ENCODE measurements at regions not wholly inside any gene's neighbourhood (a gene's known extent, or its start where the extent isn't known, plus 50 kb on each side); places are given as distances from the start of the nearest gene placed in this dataset.
A peak's percentile ranks its signal among the peaks of the same experiment; 100 is the strongest.

DNA sequence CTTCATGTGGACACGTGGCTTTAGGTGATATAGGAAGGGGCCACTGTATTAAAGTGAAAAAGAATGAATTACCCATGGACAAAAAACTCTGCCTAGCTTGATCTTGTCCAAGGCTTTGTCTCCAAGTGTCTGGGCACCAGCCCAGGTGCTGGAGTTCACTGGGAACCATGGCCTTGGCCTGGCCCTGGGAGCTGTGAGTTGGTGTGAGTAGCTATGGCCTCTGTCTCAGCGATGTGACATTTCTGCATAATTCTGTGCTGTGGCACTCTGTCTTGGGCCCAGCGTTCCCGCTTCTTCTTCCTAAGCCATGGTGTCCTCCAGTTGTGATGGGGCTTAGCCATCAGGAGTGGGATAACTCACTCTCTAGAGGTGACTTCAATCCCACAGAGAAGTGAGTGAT, 119.0 kb upstream of the PPP2R2D start:
- DNase-seq, result no peak

GRCh38 chr10:131784363-131785120, 116.3 kb upstream of the PPP2R2D start:
- DNase-seq, result no peak

DNA sequence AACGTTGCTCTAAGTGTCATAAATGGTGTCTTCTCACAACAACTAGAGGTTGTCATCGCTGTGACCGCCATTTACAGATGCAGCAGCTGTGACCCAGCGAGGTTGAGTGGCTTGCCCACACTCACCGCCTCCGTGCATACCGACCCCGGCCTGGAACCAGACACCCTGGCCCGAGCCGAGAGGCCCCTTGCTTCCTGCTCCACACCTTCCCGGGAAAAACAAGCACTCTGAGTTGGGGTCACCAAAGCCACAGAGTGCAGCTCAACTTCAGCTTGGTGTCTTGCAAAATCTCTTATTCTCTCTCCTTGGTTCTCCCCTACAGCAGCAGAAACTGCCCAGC, 115.7 kb upstream of the PPP2R2D start:
- no peak for DNase-seq

DNA sequence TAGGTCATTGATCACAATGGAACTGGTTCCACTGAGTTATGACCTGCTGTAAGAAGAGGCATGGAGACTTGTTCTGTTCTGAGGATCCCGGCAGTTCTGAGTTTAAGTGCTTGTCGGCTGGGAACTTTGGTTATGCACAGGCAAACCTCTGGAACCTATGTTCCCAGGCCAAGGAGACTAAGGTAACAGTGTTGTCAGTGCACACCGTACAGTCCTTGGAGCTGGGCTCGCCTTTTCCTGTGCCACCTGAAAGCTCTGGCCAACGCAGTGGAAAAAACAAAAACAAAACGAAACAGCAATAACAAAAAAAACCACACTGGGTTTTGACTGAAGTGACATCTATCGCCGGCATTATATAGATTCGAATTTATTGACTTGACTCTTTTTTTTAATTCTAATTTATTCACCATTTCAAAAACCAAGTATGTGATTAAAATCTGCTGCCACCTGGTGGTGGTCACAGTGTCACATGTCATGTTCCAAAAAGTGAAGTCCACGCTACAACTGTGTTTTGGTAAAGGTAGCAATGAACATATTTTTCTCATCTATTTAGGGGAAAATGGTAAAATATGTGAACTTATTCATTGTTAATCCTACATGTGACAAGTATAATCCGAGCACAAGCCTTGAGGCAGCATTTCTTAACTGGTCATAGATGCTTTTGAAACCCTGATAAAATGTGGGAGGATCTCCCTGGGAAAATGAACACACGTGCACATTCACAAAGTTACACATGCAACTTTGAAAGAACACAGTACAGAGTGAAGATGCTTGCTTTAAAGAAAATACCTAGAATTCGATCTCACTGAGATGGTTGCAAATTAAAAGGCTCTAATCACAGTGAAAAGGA, 113.8 kb upstream of the PPP2R2D start:
- DNase-seq, result peak; percentile 3 to 5

- no peak for DNase-seq
Observed at GRCh38 chr10:131787961-131788360, 112.8 kb upstream of the PPP2R2D start.

DNA sequence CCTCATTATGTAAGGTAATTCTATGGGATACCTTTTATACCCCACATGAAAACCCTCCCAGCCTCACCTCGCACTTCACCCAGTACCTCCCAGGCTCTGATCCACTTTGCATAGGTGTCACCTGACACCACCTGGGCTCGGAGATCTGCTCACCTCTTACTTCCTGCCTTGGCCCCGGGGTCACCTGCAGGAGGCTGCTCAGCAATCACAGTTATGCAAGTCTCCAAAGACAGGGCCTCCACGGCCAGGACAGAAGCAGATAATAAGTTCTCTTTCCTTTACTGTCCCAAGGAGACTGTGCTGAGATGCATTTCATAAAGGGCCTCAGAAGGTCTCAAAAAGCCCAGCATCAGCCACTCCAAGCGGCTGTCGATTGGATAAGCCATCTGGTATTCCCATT, 112.4 kb upstream of the PPP2R2D start:
- DNase-seq, result no peak

GRCh38 chr10:131789516-131789915, 111.3 kb upstream of the PPP2R2D start:
- DNase-seq, result no peak

GRCh38 chr10:131790021-131790420, 110.8 kb upstream of the PPP2R2D start:
- no peak for DNase-seq

GRCh38 chr10:131792011-131792651, 108.7 kb upstream of the PPP2R2D start:
- DNase-seq, result no peak

DNA sequence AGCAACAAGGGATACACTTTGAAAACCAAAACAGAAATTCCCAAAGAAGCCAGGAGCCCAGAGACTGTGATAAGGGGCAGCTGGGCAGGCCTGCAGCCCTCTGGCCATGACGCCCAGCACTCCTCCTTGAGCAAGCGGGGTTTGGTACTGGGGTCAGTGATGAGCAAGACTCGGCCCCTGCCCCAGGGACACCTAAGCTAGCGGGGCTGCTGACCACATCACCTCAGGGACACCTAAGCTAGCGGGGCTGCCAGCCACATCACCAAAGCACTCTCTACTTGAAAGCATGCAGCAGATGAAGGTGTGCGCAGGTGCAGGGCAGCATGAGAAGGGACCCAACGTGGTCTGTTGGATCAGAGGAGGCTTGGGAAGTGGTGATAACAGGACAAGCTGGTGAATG, 108.0 kb upstream of the PPP2R2D start:
- no peak for DNase-seq

GRCh38 chr10:131795761-131796160, 105.0 kb upstream of the PPP2R2D start:
- DNase-seq, result no peak

GRCh38 chr10:131797626-131798025, 103.2 kb upstream of the PPP2R2D start:
- DNase-seq, result no peak

- DNase-seq, result no peak
Observed at GRCh38 chr10:131799429-131799828, 101.4 kb upstream of the PPP2R2D start.

- no peak for DNase-seq
Observed at GRCh38 chr10:131802156-131802915, 98.5 kb upstream of the PPP2R2D start.

GRCh38 chr10:131802996-131803395, 97.8 kb upstream of the PPP2R2D start:
- DNase-seq, result no peak

- no peak for DNase-seq
Observed at GRCh38 chr10:131803860-131804425, 96.9 kb upstream of the PPP2R2D start.

GRCh38 chr10:131804551-131805295, 96.1 kb upstream of the PPP2R2D start:
- DNase-seq, result no peak

DNA sequence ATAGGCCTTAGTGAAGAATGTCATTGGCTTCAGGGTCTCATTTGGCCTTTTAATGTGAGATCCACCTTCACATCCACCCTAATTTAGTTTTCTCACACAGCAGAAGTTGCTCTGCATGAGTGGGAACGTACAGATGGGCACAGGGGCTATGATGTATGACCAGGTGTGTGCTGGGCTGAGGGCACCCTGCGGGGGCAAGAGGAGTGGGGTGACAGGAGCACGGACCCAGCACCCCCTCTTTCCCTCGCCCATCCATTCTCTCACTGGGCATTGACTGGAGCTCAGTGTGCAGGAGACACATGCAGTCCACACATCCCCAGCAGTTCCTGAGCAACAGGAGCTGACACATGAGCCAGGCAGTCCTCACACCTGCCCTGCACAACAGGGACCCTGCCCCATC, 95.1 kb upstream of the PPP2R2D start:
- DNase-seq, result no peak

DNA sequence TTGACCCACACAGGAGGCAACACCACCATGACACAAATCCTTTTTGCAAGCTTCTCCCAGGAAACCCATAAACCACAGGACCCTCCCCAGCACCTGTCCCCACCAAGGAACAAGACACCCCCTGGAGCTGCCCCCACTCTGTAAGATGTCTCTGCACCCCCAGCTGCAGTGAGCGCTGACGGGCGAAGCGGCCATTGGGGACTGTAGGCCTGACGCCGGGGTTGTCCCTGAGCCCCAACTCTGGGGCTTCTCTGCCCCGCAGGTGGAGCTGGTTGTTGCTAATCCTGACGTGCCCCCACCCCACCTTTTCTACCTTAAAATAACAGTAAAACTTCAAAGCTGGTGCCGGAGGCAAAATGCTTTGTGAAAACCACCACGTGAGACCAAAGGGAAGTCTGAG, 94.7 kb upstream of the PPP2R2D start:
- no peak for DNase-seq

DNA sequence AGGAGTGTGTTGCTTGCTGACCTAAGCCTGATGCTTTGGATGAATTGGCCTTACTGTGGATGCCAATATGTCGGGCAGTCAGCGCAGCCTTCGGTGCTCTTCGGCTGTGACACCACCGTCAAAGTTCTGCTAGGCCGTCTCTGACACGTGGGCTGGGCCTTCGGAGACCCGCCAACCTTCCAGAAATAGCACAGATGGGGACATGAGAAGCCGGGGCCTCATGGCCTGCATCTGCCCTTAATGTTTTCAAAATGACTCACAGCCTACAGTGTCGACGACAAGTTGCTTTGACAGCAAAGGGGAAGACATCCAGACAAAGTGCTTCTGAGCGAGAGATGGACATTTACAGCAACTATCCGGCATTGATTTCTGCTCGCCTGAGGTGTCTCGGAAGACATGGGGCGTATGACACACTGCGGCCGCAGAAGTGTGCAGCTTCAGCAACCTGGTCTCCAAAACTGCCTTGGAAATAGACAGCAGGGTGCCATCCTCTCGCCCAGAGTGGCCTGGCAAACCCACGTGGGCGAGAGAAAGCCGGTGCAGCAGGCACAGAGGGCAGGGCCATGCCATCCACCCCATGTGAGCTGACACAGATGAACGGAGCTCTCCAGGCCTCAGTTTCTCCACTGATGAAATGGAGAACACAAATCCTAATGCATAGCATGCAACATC, 94.0 kb upstream of the PPP2R2D start:
- DNase-seq, result no peak

- DNase-seq, result no peak
Observed at GRCh38 chr10:131808370-131808930, 92.4 kb upstream of the PPP2R2D start.

Measured in AML-193 (cell line).